ENCODE measurements at regions not wholly inside any gene's neighbourhood (a gene's known extent, or its start where the extent isn't known, plus 50 kb on each side); places are given as distances from the start of the nearest gene placed in this dataset.
"Not testable (repeated sequence)": the region's sequence is repeated elsewhere in the genome, so short reads cannot be mapped to it uniquely, and the experiment has no call there.

GRCh38 chr1:121528958-121529357, 344.2 kb downstream of the SRGAP2C start:
- not testable (repeated sequence) for TF ChIP-seq EZH2 (IDR thresholded peaks at IDR 0.05; ENCODE audit: borderline replicate concordance, low read depth, low read length, poor library complexity, severe bottlenecking); CTCF (conservative IDR thresholded peaks at IDR 0.05; ENCODE audit: low read depth, low read length)
